ENCODE measurements at regions not wholly inside any gene's neighbourhood (a gene's known extent, or its start where the extent isn't known, plus 50 kb on each side); places are given as distances from the start of the nearest gene placed in this dataset.

DNA sequence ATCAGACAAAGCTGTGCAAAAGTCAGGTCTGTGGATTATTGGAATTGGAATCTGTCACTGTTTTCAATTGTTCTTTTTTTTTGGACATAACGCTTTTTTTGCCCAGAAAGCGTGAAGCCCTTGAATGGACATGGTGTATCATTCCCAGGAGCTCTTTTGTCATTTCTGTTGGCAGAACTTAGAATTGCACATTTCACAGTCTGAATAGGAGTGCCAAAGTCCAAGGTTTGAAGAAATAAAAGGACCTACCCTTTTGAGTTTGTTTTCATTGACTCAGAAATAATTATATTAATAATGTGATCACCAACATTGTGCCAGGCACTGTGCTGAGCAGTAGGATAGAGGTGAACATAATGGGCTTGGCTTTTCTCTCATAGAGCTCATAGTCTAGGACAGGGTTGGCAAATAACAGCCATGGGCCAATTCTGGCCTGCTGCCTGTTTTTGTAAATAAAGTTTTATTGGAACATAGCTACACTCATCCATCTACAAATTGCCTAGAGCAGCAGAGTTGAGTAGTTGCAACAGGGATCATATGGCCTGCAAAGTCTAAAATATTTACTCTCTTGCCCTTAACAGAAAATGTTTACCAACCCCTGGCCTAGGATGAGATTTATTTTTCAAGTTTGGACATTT is 62.6 kb upstream of the ATXN1 start:
- Histone ChIP-seq H4K91ac (ENCODE audit: insufficient read depth, low read depth, low read length) (no peak overlapping the region), H3K9me3 (ENCODE audit: control insufficient read depth, insufficient read depth, low read length) (no peaks in the 10 kb centered on the region), H3K23ac (ENCODE audit: low read depth, low read length) (no peak overlapping the region), H3K27me3 (ENCODE audit: control insufficient read depth, insufficient read depth, low read length) (peaks cover 3% of the 10 kb centered on the region; the same call in 1 of the 2 replicates), H4K5ac (ENCODE audit: low read depth, low read length) (no peak overlapping the region), H3K79me1 (ENCODE audit: low read depth in 1 of 2, low read length in 2 of 2) (no peaks in the 10 kb centered on the region), H3K27ac (ENCODE audit: insufficient read depth, low read length) (no peak overlapping the region), H3K4me3 (ENCODE audit: insufficient read depth, low read depth, low read length) (no peak overlapping the region), H3K4me2 (ENCODE audit: low read depth, low read length) (no peak overlapping the region), H3K56ac (ENCODE audit: extremely low read depth, insufficient read depth, low read length) (no peak overlapping the region), H4K8ac (ENCODE audit: low read depth in 2 of 2, low read length in 2 of 2) (no peak overlapping the region), H3K4ac (ENCODE audit: low read depth, low read length) (no peak overlapping the region), H2BK120ac (ENCODE audit: low read depth, low read length) (no peak overlapping the region), H2BK15ac (ENCODE audit: low read depth, low read length) (no peak overlapping the region), H3K14ac (replicated peaks; ENCODE audit: low read depth, low read length) (no peak overlapping the region), H3K18ac (ENCODE audit: low read depth, low read length) (no peak overlapping the region), H2BK20ac (ENCODE audit: low read depth, low read length) (no peak overlapping the region), H2BK5ac (ENCODE audit: low read depth, low read length, poor library complexity, severe bottlenecking) (no peak overlapping the region), H2AK9ac (replicated peaks; ENCODE audit: low read depth, low read length, poor library complexity) (no peak overlapping the region), H3K4me1 (ENCODE audit: control insufficient read depth, insufficient read depth, low read length) (no peaks in the 10 kb centered on the region), H3K9ac (ENCODE audit: low read depth, low read length) (no peak overlapping the region), H3K9me1 (ENCODE audit: insufficient read depth, low read length) (no peaks in the 10 kb centered on the region), H4K20me1 (ENCODE audit: insufficient read depth, low read length) (no peaks in the 10 kb centered on the region), H2AFZ (replicated peaks; ENCODE audit: low read length, poor library complexity) (no peak overlapping the region), H2AK5ac (ENCODE audit: low read depth, low read length) (no peak overlapping the region), H3K36me3 (ENCODE audit: control insufficient read depth, insufficient read depth, low read length) (no peaks in the 10 kb centered on the region)
- dilution Hi-C loops (cut with HindIII; ENCODE audit: low sequenced_read_pairs, unreplicated experiment) (no loop called here), in situ Hi-C loops (cut with MboI; ENCODE audit: low sequenced_read_pairs) (no loop called here), intact Hi-C loops (cut with micrococcal nuclease) (no loop called here)
- CTCF ChIA-PET: no interaction called here
- TF ChIP-seq RFX5 (IDR thresholded peaks at IDR 0.05; ENCODE audit: low read depth, low read length) (no peak), CHD1 (IDR thresholded peaks at IDR 0.05; ENCODE audit: low read depth, low read length) (no peak), CEBPB (IDR thresholded peaks at IDR 0.05; ENCODE audit: low read depth, low read length) (no peak), FOS (IDR thresholded peaks at IDR 0.05; ENCODE audit: low read depth, low read length) (no peak), POLR2A (IDR thresholded peaks at IDR 0.05; ENCODE audit: low read depth, low read length) (no peak), MXI1 (IDR thresholded peaks at IDR 0.05; ENCODE audit: borderline replicate concordance, low read depth, low read length) (no peak), RAD21 (IDR thresholded peaks at IDR 0.05; ENCODE audit: low read length) (no peak), RCOR1 (IDR thresholded peaks at IDR 0.05; ENCODE audit: insufficient replicate concordance, low read length) (no peak), BHLHE40 (IDR thresholded peaks at IDR 0.05; ENCODE audit: low read depth, low read length) (no peak), MAZ (IDR thresholded peaks at IDR 0.05; ENCODE audit: borderline replicate concordance, low read depth, low read length) (no peak), NFE2L2 (IDR thresholded peaks at IDR 0.05; ENCODE audit: low read depth, low read length) (no peak), MAFK (IDR thresholded peaks at IDR 0.05; ENCODE audit: low read depth, low read length) (no peak), SMC3 (IDR thresholded peaks at IDR 0.05; ENCODE audit: low read depth, low read length) (no peak)
- TF ChIP-seq, protein P1, sequence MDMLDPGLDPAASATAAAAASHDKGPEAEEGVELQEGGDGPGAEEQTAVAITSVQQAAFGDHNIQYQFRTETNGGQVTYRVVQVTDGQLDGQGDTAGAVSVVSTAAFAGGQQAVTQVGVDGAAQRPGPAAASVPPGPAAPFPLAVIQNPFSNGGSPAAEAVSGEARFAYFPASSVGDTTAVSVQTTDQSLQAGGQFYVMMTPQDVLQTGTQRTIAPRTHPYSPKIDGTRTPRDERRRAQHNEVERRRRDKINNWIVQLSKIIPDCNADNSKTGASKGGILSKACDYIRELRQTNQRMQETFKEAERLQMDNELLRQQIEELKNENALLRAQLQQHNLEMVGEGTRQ (IDR thresholded peaks at IDR 0.05; ENCODE audit: low read depth, low read length): no peak
- TF ChIP-seq, protein P2, sequence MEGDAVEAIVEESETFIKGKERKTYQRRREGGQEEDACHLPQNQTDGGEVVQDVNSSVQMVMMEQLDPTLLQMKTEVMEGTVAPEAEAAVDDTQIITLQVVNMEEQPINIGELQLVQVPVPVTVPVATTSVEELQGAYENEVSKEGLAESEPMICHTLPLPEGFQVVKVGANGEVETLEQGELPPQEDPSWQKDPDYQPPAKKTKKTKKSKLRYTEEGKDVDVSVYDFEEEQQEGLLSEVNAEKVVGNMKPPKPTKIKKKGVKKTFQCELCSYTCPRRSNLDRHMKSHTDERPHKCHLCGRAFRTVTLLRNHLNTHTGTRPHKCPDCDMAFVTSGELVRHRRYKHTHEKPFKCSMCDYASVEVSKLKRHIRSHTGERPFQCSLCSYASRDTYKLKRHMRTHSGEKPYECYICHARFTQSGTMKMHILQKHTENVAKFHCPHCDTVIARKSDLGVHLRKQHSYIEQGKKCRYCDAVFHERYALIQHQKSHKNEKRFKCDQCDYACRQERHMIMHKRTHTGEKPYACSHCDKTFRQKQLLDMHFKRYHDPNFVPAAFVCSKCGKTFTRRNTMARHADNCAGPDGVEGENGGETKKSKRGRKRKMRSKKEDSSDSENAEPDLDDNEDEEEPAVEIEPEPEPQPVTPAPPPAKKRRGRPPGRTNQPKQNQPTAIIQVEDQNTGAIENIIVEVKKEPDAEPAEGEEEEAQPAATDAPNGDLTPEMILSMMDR (conservative IDR thresholded peaks at IDR 0.05; ENCODE audit: low read depth, low read length): no peak
- TF ChIP-seq, protein P3, sequence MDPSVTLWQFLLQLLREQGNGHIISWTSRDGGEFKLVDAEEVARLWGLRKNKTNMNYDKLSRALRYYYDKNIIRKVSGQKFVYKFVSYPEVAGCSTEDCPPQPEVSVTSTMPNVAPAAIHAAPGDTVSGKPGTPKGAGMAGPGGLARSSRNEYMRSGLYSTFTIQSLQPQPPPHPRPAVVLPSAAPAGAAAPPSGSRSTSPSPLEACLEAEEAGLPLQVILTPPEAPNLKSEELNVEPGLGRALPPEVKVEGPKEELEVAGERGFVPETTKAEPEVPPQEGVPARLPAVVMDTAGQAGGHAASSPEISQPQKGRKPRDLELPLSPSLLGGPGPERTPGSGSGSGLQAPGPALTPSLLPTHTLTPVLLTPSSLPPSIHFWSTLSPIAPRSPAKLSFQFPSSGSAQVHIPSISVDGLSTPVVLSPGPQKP (IDR thresholded peaks at IDR 0.05; ENCODE audit: borderline replicate concordance, low read depth, low read length): no peak
- no CpG with 5 or more reads among the region's 2 CpGs for WGBS, 2 experiments (ENCODE audit: extremely low coverage in 2 of 2, insufficient read length in 1 of 2)
- ATAC-seq (ENCODE audit: low read depth): no peak
- POLR2A ChIA-PET (ENCODE audit: unreplicated experiment): no interaction called here
- BruUV-seq (replicated peaks): no TSS peak
- DNase-seq: no peak
